H1 (cell line): ENCODE measurements at regions not wholly inside any gene's neighbourhood (a gene's known extent, or its start where the extent isn't known, plus 50 kb on each side); places are given as distances from the start of the nearest gene placed in this dataset.

Experiments
- CTCF ChIA-PET: fragments of 300-600 bp; sonication (Branson Sonifier 250); formaldehyde crosslinking; loops from one replicate; lab custom pipeline; 2021; ENCODE audit not compliant: partially characterized antibody; lab: Charles Lee
- POLR2A ChIA-PET: fragments of 300-600 bp; sonication (Branson Sonifier 250); formaldehyde crosslinking; loops from one replicate; lab custom pipeline; 2021; ENCODE audit warnings: inconsistent platforms; ENCODE audit not compliant: partially characterized antibody; lab: Charles Lee
- DNase-seq, 2 experiments: peaks; one replicate each; pipeline versions ENCODE4 v3.0.0 to v3.0.0-alpha.2; 2010 to 2022; ENCODE audit warnings: low spot score in 2 of 2, low read depth in 1 of 2, mixed read lengths in 1 of 2
- FAIRE-seq: peaks from 2 replicates; lab custom pipeline; 2011; peaks lifted over from hg19 to GRCh38; lab: Jason Lieb, UNC
- H2AFZ ChIP-seq: 2 replicates; pipeline ENCODE4 v1.8.1; 2012; ENCODE audit warnings: low read length, inconsistent platforms
- H2AK5ac ChIP-seq: 2 replicates; pipeline ENCODE4 v1.6.1; 2013; ENCODE audit warnings: low read depth, low read length
- H2BK120ac ChIP-seq: replicated peaks from 2 replicates; pipeline ENCODE3; 2013; ENCODE audit warnings: low read depth, low read length, inconsistent platforms
- H2BK12ac ChIP-seq: 2 replicates; pipeline ENCODE4 v1.6.1; 2013; ENCODE audit warnings: low read depth, low read length
- H2BK15ac ChIP-seq: 2 replicates; pipeline ENCODE4 v1.6.1; 2013; ENCODE audit warnings: low read length
- H2BK20ac ChIP-seq: 2 replicates; pipeline ENCODE4 v1.6.1; 2013; ENCODE audit warnings: low read length
- H2BK5ac ChIP-seq: 2 replicates; pipeline ENCODE4 v1.6.1; 2013; ENCODE audit warnings: low read depth, low read length
- H3K14ac ChIP-seq: 2 replicates; pipeline ENCODE4 v1.6.1; 2013; ENCODE audit warnings: inconsistent platforms; ENCODE audit not compliant: insufficient read length
- H3K18ac ChIP-seq: 2 replicates; pipeline ENCODE4 v1.6.1; 2013; ENCODE audit warnings: low read length; ENCODE audit errors: extremely low read depth
- H3K23ac ChIP-seq: 2 replicates; pipeline ENCODE4 v1.6.1; 2013; ENCODE audit warnings: inconsistent platforms; ENCODE audit not compliant: insufficient read length
- H3K23me2 ChIP-seq: 2 replicates; pipeline ENCODE4 v1.6.1; 2013; ENCODE audit warnings: low read depth, low read length
- H3K27ac ChIP-seq: 2 replicates; pipeline ENCODE4 v1.6.1; 2011; ENCODE audit warnings: low read depth, low read length, inconsistent platforms
- H3K27me3 ChIP-seq, 4 experiments: replicated peaks in 1 of 4; 1 replicate in 1 of 4; 2 replicates in 3 of 4; pipeline versions ENCODE4 v1.6.1 to v1.8.1; 2011 to 2013; ENCODE audit warnings: low read length in 3 of 4, mild to moderate bottlenecking in 3 of 4, inconsistent platforms in 2 of 4, mixed read lengths in 2 of 4, moderate library complexity in 1 of 4; ENCODE audit not compliant: control insufficient read depth in 3 of 4, insufficient read depth in 3 of 4; ENCODE audit errors: extremely low read depth in 1 of 4
- H3K36me3 ChIP-seq, 4 experiments: 2 replicates each; pipeline versions ENCODE4 v1.6.1 to v1.8.1; 2011 to 2013; ENCODE audit warnings: mild to moderate bottlenecking in 4 of 4, low read length in 3 of 4, moderate library complexity in 2 of 4, control low read depth in 1 of 4, inconsistent platforms in 1 of 4; ENCODE audit not compliant: insufficient read depth in 4 of 4, control insufficient read depth in 2 of 4
- H3K4ac ChIP-seq: replicated peaks from 2 replicates; pipeline ENCODE3; 2013; ENCODE audit warnings: low read length, low read depth, mixed read lengths, inconsistent platforms; ENCODE audit not compliant: insufficient read length
- H3K4me1 ChIP-seq, 4 experiments: replicated peaks in 1 of 4; 1 replicate in 1 of 4; 2 replicates in 3 of 4; pipeline versions ENCODE4 v1.6.1 to v1.8.1; 2011 to 2013; ENCODE audit warnings: low read length in 3 of 4, inconsistent platforms in 2 of 4, mixed read lengths in 1 of 4; ENCODE audit not compliant: insufficient read depth in 4 of 4, control insufficient read depth in 3 of 4
- H3K4me2 ChIP-seq, 2 experiments: 2 replicates each; pipeline versions ENCODE4 v1.6.1 to v1.8.1; 2011 to 2013; ENCODE audit warnings: low read depth in 2 of 2, low read length in 2 of 2, control low read depth in 1 of 2, inconsistent platforms in 1 of 2, mild to moderate bottlenecking in 1 of 2; ENCODE audit not compliant: insufficient read depth in 1 of 2
- H3K4me3 ChIP-seq, 4 experiments: fragments of 200-600, 300-600 bp in 1 of 4; sonication (generic), shearing (Covaris generic), sonication (Bioruptor Twin) in 1 of 4; 2 replicates each; pipeline versions ENCODE4 v1.5.1 to v1.8.1; 2011 to 2016; ENCODE audit warnings: low read length in 4 of 4, low read depth in 3 of 4, control low read depth in 2 of 4, inconsistent platforms in 2 of 4, mild to moderate bottlenecking in 2 of 4, mixed read lengths in 1 of 4, moderate library complexity in 1 of 4; ENCODE audit not compliant: insufficient read depth in 2 of 4; ENCODE audit errors: extremely low read depth in 1 of 4
- H3K56ac ChIP-seq: replicated peaks from 2 replicates; pipeline ENCODE3; 2013; ENCODE audit warnings: low read depth, mild to moderate bottlenecking, mixed read lengths, low read length, inconsistent platforms; ENCODE audit not compliant: insufficient read length
- H3K79me1 ChIP-seq: 2 replicates; pipeline ENCODE4 v1.6.1; 2013; ENCODE audit warnings: low read depth, low read length, control low read depth
- H3K79me2 ChIP-seq, 2 experiments: 2 replicates each; pipeline versions ENCODE4 v1.6.1 to v1.8.1; 2012 to 2013; ENCODE audit warnings: low read length in 2 of 2, mild to moderate bottlenecking in 2 of 2, inconsistent platforms in 1 of 2; ENCODE audit not compliant: insufficient read depth in 2 of 2, control insufficient read depth in 1 of 2
- H3K9ac ChIP-seq, 4 experiments: replicated peaks in 1 of 4; 1 replicate in 1 of 4; 2 replicates in 3 of 4; pipeline versions ENCODE4 v1.6.1 to v1.8.1; 2011 to 2013; ENCODE audit warnings: low read depth in 3 of 4, low read length in 3 of 4, control low read depth in 2 of 4, mild to moderate bottlenecking in 2 of 4, moderate library complexity in 2 of 4, inconsistent platforms in 1 of 4; ENCODE audit errors: extremely low read depth in 1 of 4
- H3K9me3 ChIP-seq, 2 experiments: 2 replicates each; pipeline versions ENCODE4 v1.6.1 to v1.8.1; 2012 to 2013; ENCODE audit warnings: mild to moderate bottlenecking in 2 of 2, moderate library complexity in 2 of 2, control low read depth in 1 of 2, inconsistent platforms in 1 of 2, low read depth in 1 of 2, low read length in 1 of 2, mixed read lengths in 1 of 2; ENCODE audit not compliant: insufficient read depth in 2 of 2
- H4K20me1 ChIP-seq, 2 experiments: replicated peaks in 1 of 2; 2 replicates each; pipeline versions ENCODE3 to v1.8.1; 2011 to 2013; ENCODE audit warnings: inconsistent platforms in 2 of 2, low read length in 2 of 2, mild to moderate bottlenecking in 1 of 2; ENCODE audit not compliant: insufficient read depth in 2 of 2, control insufficient read depth in 1 of 2
- H4K5ac ChIP-seq: 2 replicates; pipeline ENCODE4 v1.6.1; 2013; ENCODE audit warnings: low read length, low read depth, mixed read lengths, inconsistent platforms; ENCODE audit not compliant: insufficient read length
- H4K8ac ChIP-seq: 2 replicates; pipeline ENCODE4 v1.8.0; 2013; ENCODE audit warnings: mild to moderate bottlenecking, moderate library complexity, low read length, inconsistent platforms; ENCODE audit not compliant: insufficient read depth; ENCODE audit errors: extremely low read depth
- H4K91ac ChIP-seq: replicated peaks from 2 replicates; pipeline ENCODE3; 2013; ENCODE audit warnings: low read length, mixed read lengths, inconsistent platforms; ENCODE audit not compliant: insufficient read length
- ASH2L ChIP-seq: fragments of 200-600, 300-600 bp; sonication (generic); IDR thresholded peaks from one replicate; pipeline ENCODE4 v1.7.1; 2017; ENCODE audit warnings: low read length
- BACH1 ChIP-seq: IDR thresholded peaks from 2 replicates; pipeline ENCODE4 v1.6.1; 2012; ENCODE audit warnings: low read length, improper control_type of control experiment
- CHD1 ChIP-seq: IDR thresholded peaks from 2 replicates; pipeline ENCODE4 v1.6.1; 2012; ENCODE audit warnings: low read depth, low read length, improper control_type of control experiment
- CTCF ChIP-seq, 3 experiments: IDR thresholded peaks; 1 replicate in 2 of 3; 2 replicates in 1 of 3; pipeline versions ENCODE4 v1.5.1 to v1.6.1; 2011; ENCODE audit warnings: low read length in 3 of 3, mild to moderate bottlenecking in 3 of 3, inconsistent platforms in 2 of 3, low read depth in 1 of 3, moderate library complexity in 1 of 3; ENCODE audit not compliant: insufficient read depth in 1 of 3; ENCODE audit errors: control extremely low read depth in 1 of 3
- EP300 ChIP-seq, 2 experiments: IDR thresholded peaks; 1 replicate in 1 of 2; 2 replicates in 1 of 2; pipeline ENCODE4 v1.6.1; 2011 to 2012; ENCODE audit warnings: low read depth in 2 of 2, low read length in 2 of 2, mild to moderate bottlenecking in 2 of 2, borderline replicate concordance in 1 of 2, inconsistent platforms in 1 of 2, moderate library complexity in 1 of 2
- MAX ChIP-seq: IDR thresholded peaks from 2 replicates; pipeline ENCODE4 v1.6.1; 2012; ENCODE audit warnings: inconsistent platforms
- RBBP5 ChIP-seq: IDR thresholded peaks from 2 replicates; pipeline ENCODE4 v1.7.1; 2012; ENCODE audit warnings: low read depth, mild to moderate bottlenecking, inconsistent platforms, low read length, moderate library complexity, borderline replicate concordance
- SIN3A ChIP-seq, 2 experiments: IDR thresholded peaks in 1 of 2; conservative IDR thresholded peaks in 1 of 2; 2 replicates each; pipeline ENCODE4 v1.6.1; 2011 to 2012; ENCODE audit warnings: low read length in 2 of 2, improper control_type of control experiment in 1 of 2, low read depth in 1 of 2, mild to moderate bottlenecking in 1 of 2
- SP2 ChIP-seq: IDR thresholded peaks from 2 replicates; pipeline ENCODE4 v1.6.1; 2012; ENCODE audit warnings: mild to moderate bottlenecking, low read length, inconsistent platforms
- WGBS, 2 experiments: shearing (Covaris generic) in 1 of 2; methylation state at CpG; one replicate each; pipeline versions ENCODE4 v1.1.6 to v1.1.7; 2013 to 2015; ENCODE audit warnings: low lambda C conversion rate in 2 of 2, mixed read lengths in 2 of 2, inconsistent platforms in 1 of 2, low coverage in 1 of 2, missing lambda C conversion rate in 1 of 2; ENCODE audit not compliant: insufficient replicate concordance in 2 of 2, insufficient coverage in 1 of 2, insufficient read length in 1 of 2; ENCODE audit errors: extremely low coverage in 1 of 2, missing lambda C conversion rate in 1 of 2; 5-methylcytosine and 5-hydroxymethylcytosine counted together

- H2BK20ac ChIP-seq, result no peak overlapping the region
- no peak overlapping the region for H2BK5ac ChIP-seq
- H3K18ac ChIP-seq, result no peak overlapping the region
- H2BK12ac ChIP-seq, result no peak overlapping the region
- H3K27ac ChIP-seq, result no peak overlapping the region
- H3K9ac ChIP-seq, result no peak overlapping the region
- no peak overlapping the region for H2AK5ac ChIP-seq
- ChIA-PET POLR2A (no interaction called here), CTCF (no interaction called here)
- no peak for FAIRE-seq
- TF ChIP-seq SP2, result no peak
- TF ChIP-seq RBBP5, result no peak
- no peak for TF ChIP-seq CHD1
- no peak for TF ChIP-seq MAX
- no peak for TF ChIP-seq CTCF (IDR thresholded peaks at IDR 0.05; ENCODE audit: control extremely low read depth in 1 of 3, insufficient read depth in 1 of 3, low read depth in 1 of 3, low read length in 3 of 3)
- no peak for TF ChIP-seq ASH2L
- no peak for TF ChIP-seq SIN3A (conservative IDR thresholded peaks at IDR 0.05 in 1 of 2, IDR thresholded peaks at IDR 0.05 in 1 of 2; ENCODE audit: low read depth in 1 of 2, low read length in 2 of 2)
- TF ChIP-seq BACH1, result no peak
- no peak for TF ChIP-seq EP300 (IDR thresholded peaks at IDR 0.05; ENCODE audit: borderline replicate concordance in 1 of 2, low read depth in 2 of 2, low read length in 2 of 2)
- H4K91ac ChIP-seq, result no peak overlapping the region
- WGBS, 2 experiments, result 82% methylated on average over 2 of the region's 2 CpGs; no CpG with 5 or more reads in 1 of the 2 experiments
- H3K23ac ChIP-seq, result no peak overlapping the region
- H3K4me2 ChIP-seq, result no peak overlapping the region
- H2AFZ ChIP-seq, result no peak overlapping the region
- H3K4me3 ChIP-seq, result no peak overlapping the region
- H4K20me1 ChIP-seq, result no peaks in the 10 kb centered on the region
- no peak overlapping the region for H2BK15ac ChIP-seq
- 0 out of 7 replicates have a peak, but pooled peaks cover 0 to 2% (median 0%) of the 10 kb centered on the region in 4 experiments for H3K27me3 ChIP-seq
- no peak overlapping the region for H3K14ac ChIP-seq
- no peaks in the 10 kb centered on the region for H3K9me3 ChIP-seq
- H3K36me3 ChIP-seq, result no peaks in the 10 kb centered on the region
- H4K5ac ChIP-seq, result no peak overlapping the region
- H3K4ac ChIP-seq, result no peak overlapping the region
- no peak overlapping the region for H4K8ac ChIP-seq
- DNase-seq, result no peak
- no peaks in the 10 kb centered on the region for H3K79me1 ChIP-seq
- H3K23me2 ChIP-seq, result no peaks in the 10 kb centered on the region; the same call in 1 of the 2 replicates
- no peak overlapping the region for H2BK120ac ChIP-seq
- no peak overlapping the region for H3K56ac ChIP-seq
- no peaks in the 10 kb centered on the region for H3K4me1 ChIP-seq
- H3K79me2 ChIP-seq, result no peaks in the 10 kb centered on the region
Observed at GRCh38 chr2:88843651-88844050, 152.2 kb downstream of the RPIA start.
